ENCODE measurements at regions not wholly inside any gene's neighbourhood (a gene's known extent, or its start where the extent isn't known, plus 50 kb on each side); places are given as distances from the start of the nearest gene placed in this dataset.
"Not testable (repeated sequence)": the region's sequence is repeated elsewhere in the genome, so short reads cannot be mapped to it uniquely, and the experiment has no call there.

DNA sequence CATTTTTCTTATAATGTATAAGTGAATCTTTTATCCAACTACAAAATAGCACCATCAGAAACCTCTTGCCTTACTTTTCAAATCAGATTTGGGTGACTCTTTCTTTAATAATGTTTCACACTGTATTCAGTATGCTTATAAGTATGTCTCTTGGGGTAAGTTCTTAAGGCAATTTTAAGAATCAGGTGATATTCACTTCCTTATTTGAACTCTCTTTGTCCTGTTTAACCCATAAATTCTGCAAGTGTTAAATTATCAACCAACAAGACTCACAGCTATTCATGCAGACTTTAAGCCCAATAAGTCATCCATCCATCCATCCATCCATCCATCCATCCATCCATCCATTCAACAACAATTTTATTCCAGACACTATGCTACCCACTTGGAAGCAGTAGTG lies 142.7 kb upstream of the FBXL17 start:
- H3K4me3 Mint-ChIP-seq = no peak overlapping the region
- H3K27me3 Mint-ChIP-seq = no peaks in the 10 kb centered on the region
- ChIA-PET POLR2A (no interaction called here), CTCF (no interaction called here)
- DNase-seq = no peak
- peaks cover 10% of the 10 kb centered on the region for H3K9me3 Mint-ChIP-seq
- H3K4me1 Mint-ChIP-seq = no peaks in the 10 kb centered on the region
- H3K27ac Mint-ChIP-seq = no peak overlapping the region
- H3K36me3 Mint-ChIP-seq (ENCODE audit: low read depth) = no peaks in the 10 kb centered on the region

DNA sequence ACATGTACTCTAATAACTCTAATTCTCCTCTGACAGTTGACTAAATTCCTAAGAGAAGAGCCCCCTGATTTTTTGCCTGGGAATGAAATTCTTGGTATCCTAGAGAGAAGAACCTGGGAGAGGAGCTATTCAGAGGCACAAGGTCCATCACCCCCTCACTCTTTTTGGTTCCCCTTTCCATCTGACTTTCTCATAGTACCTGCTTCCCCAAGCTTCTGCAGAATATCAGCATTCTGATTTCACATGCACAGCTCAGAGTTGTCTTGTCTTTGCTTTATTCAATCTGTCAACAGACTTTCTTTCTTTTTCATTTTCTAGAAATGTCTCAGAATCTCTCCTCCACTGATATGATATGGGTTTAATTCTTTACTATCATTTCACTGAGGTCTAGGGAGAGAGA lies 141.5 kb upstream of the FBXL17 start:
- no peaks in the 10 kb centered on the region for H3K27me3 Mint-ChIP-seq
- CTCF ChIA-PET = interaction anchor here (0.7 to 0.8 kb wide), 2 partner anchors 15 to 944 kb away, joined by 3 to 7 read pairs; no protein-coding TSS in a partner anchor
- H3K36me3 Mint-ChIP-seq (ENCODE audit: low read depth) = no peaks in the 10 kb centered on the region
- no peak for DNase-seq
- peaks cover 10% of the 10 kb centered on the region for H3K9me3 Mint-ChIP-seq
- no peak overlapping the region for H3K27ac Mint-ChIP-seq
- H3K4me1 Mint-ChIP-seq = no peaks in the 10 kb centered on the region
- H3K4me3 Mint-ChIP-seq = no peak overlapping the region
- POLR2A ChIA-PET = no interaction called here

DNA sequence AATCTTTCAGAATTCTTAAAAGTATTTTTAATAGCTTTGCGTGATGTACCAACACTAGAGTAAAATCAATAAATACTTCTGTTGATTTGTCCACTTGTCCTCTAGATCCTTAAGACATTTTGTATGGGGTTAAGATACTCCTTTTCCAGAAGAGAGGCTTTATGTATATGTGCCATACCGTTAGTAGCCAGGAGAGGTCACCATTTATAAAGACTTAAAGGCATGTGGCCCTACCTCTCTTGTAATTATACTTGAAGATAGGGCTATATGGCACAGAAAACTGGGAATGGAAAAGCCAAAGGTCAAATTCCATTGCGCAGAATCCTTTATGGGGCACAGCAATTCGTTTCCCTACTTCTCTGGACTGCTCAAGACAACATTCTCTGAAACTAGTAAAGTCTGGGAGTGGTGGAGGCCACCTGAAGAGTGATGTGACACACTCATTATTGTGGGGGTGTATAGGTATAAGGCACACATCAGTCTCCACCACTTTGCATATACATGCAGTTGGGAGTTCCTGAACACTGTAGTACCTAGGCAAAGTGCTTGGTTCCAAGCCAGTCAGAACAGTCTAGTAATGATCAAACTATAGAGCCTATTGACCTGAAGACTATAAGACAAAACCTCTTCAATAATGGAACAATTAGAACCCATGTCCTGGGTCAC lies 140.1 kb upstream of the FBXL17 start:
- no peak overlapping the region for H3K27ac Mint-ChIP-seq
- POLR2A ChIA-PET = no interaction called here
- peaks cover 6% of the 10 kb centered on the region for H3K9me3 Mint-ChIP-seq

DNA sequence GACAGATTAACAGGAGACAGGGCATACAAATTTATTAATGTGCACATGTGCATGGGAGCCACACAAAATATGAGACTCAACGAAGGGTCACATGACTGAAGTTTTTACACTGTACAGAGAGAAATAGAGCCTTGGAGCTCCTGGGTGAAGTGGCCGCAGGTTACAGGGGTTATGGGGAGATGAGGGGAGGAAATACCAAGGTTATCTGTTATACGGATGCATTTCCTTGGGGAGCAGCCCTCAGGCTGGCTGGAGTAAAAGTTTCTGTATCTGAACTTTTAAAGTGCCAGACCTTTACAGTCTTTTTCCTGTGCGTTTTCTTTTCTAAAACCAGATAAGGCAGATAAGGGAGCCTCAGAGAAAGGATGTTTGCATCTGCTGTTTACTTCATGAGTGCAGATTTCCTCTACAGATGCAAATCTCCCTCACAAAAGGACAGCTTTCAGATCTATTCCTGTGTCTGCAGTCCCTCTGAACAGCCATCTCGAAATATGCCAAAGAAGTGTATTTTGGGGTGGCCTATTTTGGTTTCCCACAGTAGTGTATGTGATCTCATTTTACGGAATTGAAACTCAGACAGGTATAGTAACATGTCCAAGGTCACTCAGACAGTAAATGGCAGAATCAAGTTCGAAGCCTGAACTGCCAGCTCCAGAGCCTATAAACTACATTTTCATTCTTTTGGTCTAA lies 139.3 kb upstream of the FBXL17 start:
- no peaks in the 10 kb centered on the region for H3K36me3 Mint-ChIP-seq (ENCODE audit: low read depth)
- no peaks in the 10 kb centered on the region for H3K27me3 Mint-ChIP-seq
- H3K9me3 Mint-ChIP-seq = peaks cover 1% of the 10 kb centered on the region
- H3K4me1 Mint-ChIP-seq = no peaks in the 10 kb centered on the region
- ChIA-PET POLR2A (no interaction called here), CTCF (interaction anchor here (0.5 kb wide), 1 partner anchor 127 kb away, joined by 3 read pairs; no protein-coding TSS in a partner anchor)
- no peak overlapping the region for H3K27ac Mint-ChIP-seq
- no peak overlapping the region for H3K4me3 Mint-ChIP-seq
- DNase-seq = no peak

More for the DNA sequence above, 140.1 kb upstream of the FBXL17 start:
- no peaks in the 10 kb centered on the region for H3K4me1 Mint-ChIP-seq
- CTCF ChIA-PET = interaction anchor here (0.5 kb wide), 1 partner anchor 128 kb away, joined by 3 read pairs; no protein-coding TSS in a partner anchor
- H3K36me3 Mint-ChIP-seq (ENCODE audit: low read depth) = no peaks in the 10 kb centered on the region
- DNase-seq = no peak
- H3K27me3 Mint-ChIP-seq = no peaks in the 10 kb centered on the region
- H3K4me3 Mint-ChIP-seq = no peak overlapping the region

DNA sequence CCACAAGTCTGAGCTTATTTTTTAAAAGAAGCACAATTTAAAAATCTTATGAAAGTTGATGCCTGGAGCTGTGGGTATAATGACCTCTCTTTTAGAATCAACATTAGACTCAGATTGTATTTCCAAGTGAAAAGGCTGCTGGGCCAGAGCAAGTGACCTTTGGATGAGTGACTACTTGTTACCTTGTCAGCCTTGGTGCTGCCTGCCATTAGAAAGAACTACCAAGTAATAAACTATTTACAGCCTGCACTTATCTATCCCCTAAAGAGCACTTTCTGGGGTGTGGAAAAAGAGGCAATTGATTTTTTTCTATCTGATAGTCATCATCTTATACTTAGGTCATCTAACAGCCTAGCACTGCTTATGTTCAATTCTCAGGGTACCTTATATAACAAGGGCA lies 134.9 kb upstream of the FBXL17 start:
- Mint-ChIP-seq H3K4me3 (no peak overlapping the region), H3K9me3 (no peaks in the 10 kb centered on the region), H3K27me3 (peaks cover 11% of the 10 kb centered on the region), H3K27ac (no peak overlapping the region), H3K4me1 (no peaks in the 10 kb centered on the region), H3K36me3 (ENCODE audit: low read depth) (no peaks in the 10 kb centered on the region)
- ChIA-PET CTCF (no interaction called here), POLR2A (no interaction called here)
- no peak for DNase-seq

DNA sequence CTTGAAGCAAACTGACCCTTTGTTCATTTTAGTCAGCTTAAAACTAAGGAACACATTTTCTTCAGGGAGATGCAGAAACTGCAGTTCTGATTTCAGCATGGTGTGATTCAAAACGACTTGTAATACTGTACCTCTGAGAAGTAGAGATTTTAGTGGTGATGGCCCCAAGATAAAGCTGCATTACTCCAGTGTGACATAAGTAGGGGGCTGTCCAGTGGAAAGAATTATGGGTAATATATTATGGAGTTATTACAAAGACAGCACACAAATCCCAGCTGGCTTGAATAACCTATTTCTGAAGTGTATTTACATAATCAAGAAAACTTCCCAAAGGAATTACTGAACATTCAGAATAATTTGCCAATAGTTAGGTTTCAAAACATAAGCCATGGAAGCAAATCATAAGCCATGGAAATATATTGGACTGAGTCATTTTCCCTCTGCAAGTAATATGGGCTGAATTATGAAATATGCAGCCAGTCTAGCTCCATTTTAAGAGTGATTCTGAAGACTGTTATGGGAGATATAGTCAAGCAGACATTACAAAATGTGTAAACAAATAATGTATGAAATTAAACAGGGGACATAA lies 133.7 kb upstream of the FBXL17 start:
- no peak for DNase-seq
- Mint-ChIP-seq H3K4me1 (no peaks in the 10 kb centered on the region), H3K36me3 (ENCODE audit: low read depth) (no peaks in the 10 kb centered on the region), H3K27ac (no peak overlapping the region), H3K9me3 (no peaks in the 10 kb centered on the region), H3K4me3 (no peak overlapping the region), H3K27me3 (peaks cover 11% of the 10 kb centered on the region)
- ChIA-PET CTCF (no interaction called here), POLR2A (no interaction called here)

DNA sequence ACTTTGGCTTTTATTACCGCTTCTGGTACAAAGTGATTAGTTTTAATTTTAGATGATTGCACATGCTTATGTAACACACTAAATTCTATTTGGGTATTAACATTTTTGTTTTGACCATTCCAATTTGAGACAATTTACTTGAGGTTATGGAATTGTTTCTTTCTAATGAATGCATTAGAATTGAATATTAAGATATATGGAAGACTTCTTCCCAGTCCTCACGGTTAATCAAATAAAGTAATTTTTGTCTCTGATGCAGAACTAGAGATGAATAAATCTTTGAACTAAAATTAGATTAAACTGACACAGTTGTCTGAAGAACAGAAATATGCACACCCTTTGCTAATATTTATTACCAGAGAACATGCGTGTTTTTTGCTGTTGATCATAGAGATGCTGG lies 127.1 kb upstream of the FBXL17 start:
- POLR2A ChIA-PET = no interaction called here
- no peak for DNase-seq
- CTCF ChIA-PET = no interaction called here
- H3K36me3 Mint-ChIP-seq (ENCODE audit: low read depth) = no peaks in the 10 kb centered on the region
- H3K4me3 Mint-ChIP-seq = no peak overlapping the region
- H3K27ac Mint-ChIP-seq = no peak overlapping the region
- H3K4me1 Mint-ChIP-seq = no peaks in the 10 kb centered on the region
- H3K9me3 Mint-ChIP-seq = no peaks in the 10 kb centered on the region
- peaks cover 12% of the 10 kb centered on the region for H3K27me3 Mint-ChIP-seq

DNA sequence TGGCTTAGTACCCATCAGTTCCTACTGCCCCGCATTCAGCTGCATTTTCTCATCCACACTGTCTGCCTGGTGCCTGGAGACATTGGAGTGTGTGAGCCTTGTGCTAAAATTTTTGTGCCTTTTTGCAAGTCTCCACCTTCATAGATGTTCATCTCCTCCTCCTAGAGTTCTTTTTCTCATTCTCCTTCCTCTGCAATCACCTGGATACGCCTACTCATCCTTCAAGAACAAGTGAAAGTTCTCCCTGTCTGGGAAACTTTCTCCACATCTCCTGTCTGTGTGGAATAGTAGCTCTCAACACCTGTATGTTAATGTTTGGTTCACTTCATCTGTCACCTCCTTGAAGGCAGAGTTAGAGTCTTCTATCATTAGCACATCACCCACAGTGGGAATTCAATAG lies 125.7 kb upstream of the FBXL17 start:
- ChIA-PET POLR2A (no interaction called here), CTCF (interaction anchor here (0.9 kb wide), 1 partner anchor 16 kb away, joined by 3 read pairs; no protein-coding TSS in a partner anchor)
- Mint-ChIP-seq H3K27me3 (peaks cover 6% of the 10 kb centered on the region), H3K27ac (no peak overlapping the region), H3K4me3 (no peak overlapping the region), H3K4me1 (no peaks in the 10 kb centered on the region), H3K36me3 (ENCODE audit: low read depth) (no peaks in the 10 kb centered on the region), H3K9me3 (no peaks in the 10 kb centered on the region)
- DNase-seq = no peak

DNA sequence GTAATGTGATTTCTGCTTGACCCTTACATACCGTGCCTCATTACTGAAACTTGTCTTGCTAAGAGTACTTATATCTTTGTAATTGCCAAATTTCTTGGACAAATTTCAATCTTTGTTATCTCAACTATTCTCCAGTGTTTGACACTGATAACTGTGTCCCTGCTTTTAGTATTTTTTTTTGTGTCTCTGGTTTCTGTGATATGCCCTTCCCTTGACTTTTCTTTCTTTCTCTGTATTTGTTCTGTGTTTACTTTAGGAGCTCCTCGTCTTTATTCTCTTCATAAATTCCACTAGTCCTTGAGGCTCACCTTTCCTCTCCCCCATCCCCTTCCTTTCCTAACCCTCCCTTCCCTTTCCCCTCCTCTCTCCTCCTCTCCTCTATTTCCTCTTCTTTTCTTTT lies 123.7 kb upstream of the FBXL17 start:
- Mint-ChIP-seq H3K27me3 (peaks cover 1% of the 10 kb centered on the region), H3K36me3 (ENCODE audit: low read depth) (no peaks in the 10 kb centered on the region), H3K27ac (no peak overlapping the region), H3K4me3 (no peak overlapping the region), H3K4me1 (no peaks in the 10 kb centered on the region), H3K9me3 (no peaks in the 10 kb centered on the region)
- no peak for DNase-seq
- CTCF ChIA-PET = no interaction called here
- POLR2A ChIA-PET = no interaction called here

DNA sequence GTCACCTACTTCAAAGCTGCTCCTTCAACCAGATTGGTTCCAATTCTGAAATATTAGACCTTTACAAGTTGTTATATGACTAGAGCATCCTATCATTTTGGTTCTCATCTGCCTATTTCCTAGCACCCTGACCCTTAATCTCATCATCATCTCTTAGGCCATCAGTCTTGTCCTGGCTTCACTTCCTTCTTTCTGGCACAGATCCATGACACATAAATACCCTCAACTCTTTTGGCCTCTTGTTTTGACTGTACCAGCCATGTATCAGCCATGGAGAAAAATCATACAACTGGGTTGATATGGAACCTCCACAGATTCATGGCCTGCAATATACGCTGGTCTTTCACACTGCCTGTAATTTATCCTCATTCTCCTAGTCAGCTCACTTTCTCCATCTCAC lies 123.1 kb upstream of the FBXL17 start:
- CTCF ChIA-PET = no interaction called here
- no peaks in the 10 kb centered on the region for H3K36me3 Mint-ChIP-seq (ENCODE audit: low read depth)
- no peak overlapping the region for H3K4me3 Mint-ChIP-seq
- peaks cover 1% of the 10 kb centered on the region for H3K27me3 Mint-ChIP-seq
- DNase-seq = no peak
- peaks cover under 1% of the 10 kb centered on the region for H3K9me3 Mint-ChIP-seq
- H3K27ac Mint-ChIP-seq = no peak overlapping the region
- no peaks in the 10 kb centered on the region for H3K4me1 Mint-ChIP-seq
- POLR2A ChIA-PET = no interaction called here

DNA sequence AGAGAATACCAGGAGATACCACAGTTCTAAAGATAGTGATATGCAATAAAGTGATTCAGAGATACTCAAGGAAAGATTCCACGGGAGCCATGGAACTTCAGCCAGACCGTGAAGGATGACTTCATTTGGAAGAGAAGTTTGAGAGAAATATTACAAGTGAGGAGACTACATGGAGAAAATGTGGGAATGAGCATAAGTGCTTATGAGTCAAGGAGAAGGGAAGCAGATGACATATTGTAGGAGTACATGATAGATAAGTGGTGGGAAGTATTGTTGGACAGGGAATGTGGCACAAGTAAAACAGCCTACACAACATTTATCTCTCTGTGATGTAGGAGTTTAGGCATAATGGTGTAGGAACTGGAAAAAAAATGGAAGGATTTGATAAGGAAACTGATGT lies 122.1 kb upstream of the FBXL17 start:
- peaks cover 1% of the 10 kb centered on the region for H3K27me3 Mint-ChIP-seq
- H3K4me3 Mint-ChIP-seq = no peak overlapping the region
- POLR2A ChIA-PET = no interaction called here
- no peak for DNase-seq
- no peaks in the 10 kb centered on the region for H3K36me3 Mint-ChIP-seq (ENCODE audit: low read depth)
- peaks cover 2% of the 10 kb centered on the region for H3K9me3 Mint-ChIP-seq
- no peak overlapping the region for H3K27ac Mint-ChIP-seq
- CTCF ChIA-PET = no interaction called here
- H3K4me1 Mint-ChIP-seq = no peaks in the 10 kb centered on the region

DNA sequence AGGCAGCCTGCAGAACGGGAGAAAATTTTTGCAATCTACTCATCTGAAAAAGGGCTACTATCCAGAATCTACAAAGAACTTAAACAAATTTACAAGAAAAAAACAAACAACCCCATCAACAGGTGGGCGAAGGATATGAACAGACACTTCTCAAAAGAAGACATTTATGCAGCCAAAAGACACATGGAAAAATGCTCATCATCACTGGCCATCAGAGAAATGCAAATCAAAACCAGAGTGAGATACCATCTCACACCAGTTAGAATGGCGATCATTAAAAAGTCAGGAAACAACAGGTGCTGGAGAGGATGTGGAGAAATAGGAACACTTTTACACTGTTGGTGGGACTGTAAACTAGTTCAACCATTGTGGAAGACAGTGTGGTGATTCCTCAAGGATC lies 113.7 kb upstream of the FBXL17 start:
- H3K4me3 Mint-ChIP-seq; H3K27ac Mint-ChIP-seq; H3K4me1 Mint-ChIP-seq; DNase-seq; H3K9me3 Mint-ChIP-seq; CTCF ChIA-PET; H3K27me3 Mint-ChIP-seq; H3K36me3 Mint-ChIP-seq (ENCODE audit: low read depth); POLR2A ChIA-PET: not testable (repeated sequence)

DNA sequence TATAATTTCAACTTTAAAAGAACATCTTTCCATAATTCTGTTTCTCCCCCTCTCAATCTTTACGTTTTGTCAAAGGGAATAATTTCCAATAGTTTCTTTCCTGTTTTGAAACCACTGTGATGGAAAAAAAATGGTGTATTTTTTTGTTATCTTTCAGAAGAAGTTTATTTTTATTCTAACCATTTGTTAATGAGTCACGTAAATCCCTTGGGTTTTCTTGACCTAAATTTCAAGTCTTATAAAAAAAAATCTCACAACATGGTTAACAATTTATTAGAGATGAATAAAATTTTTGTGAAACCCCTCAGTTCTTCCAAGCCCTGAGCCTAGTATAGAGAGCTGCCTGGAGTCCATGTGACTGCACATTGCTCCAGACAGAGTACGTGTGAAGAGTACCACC lies 106.1 kb upstream of the FBXL17 start:
- peaks cover 5% of the 10 kb centered on the region for H3K27me3 Mint-ChIP-seq
- no peak overlapping the region for H3K4me3 Mint-ChIP-seq
- ChIA-PET POLR2A (no interaction called here), CTCF (no interaction called here)
- no peak for DNase-seq
- H3K9me3 Mint-ChIP-seq = no peaks in the 10 kb centered on the region
- H3K4me1 Mint-ChIP-seq = no peaks in the 10 kb centered on the region
- no peaks in the 10 kb centered on the region for H3K36me3 Mint-ChIP-seq (ENCODE audit: low read depth)
- H3K27ac Mint-ChIP-seq = no peak overlapping the region

DNA sequence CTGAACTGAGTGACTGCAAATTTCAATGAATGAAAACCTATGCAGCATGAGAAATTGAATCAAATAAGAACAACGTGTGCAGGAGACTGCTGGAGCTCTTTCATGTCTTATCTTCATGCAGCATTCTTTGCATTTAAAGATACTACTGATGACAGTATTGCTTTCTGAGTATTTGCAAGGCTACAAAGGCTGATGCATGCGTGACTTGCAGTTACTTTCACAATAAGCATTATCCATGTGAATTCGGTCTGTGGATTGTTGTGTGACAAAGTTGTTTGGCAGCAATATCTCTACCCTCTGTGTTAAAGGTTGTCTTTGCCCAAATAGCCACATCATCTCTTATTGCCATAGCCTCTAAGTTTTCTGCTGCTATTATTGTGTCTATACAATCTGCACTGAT lies 102.1 kb upstream of the FBXL17 start:
- POLR2A ChIA-PET = no interaction called here
- no peak for DNase-seq
- Mint-ChIP-seq H3K27me3 (peaks cover 5% of the 10 kb centered on the region), H3K36me3 (ENCODE audit: low read depth) (no peaks in the 10 kb centered on the region), H3K4me3 (no peak overlapping the region), H3K9me3 (no peaks in the 10 kb centered on the region), H3K27ac (no peak overlapping the region), H3K4me1 (no peaks in the 10 kb centered on the region)
- CTCF ChIA-PET = no interaction called here

Measured in activated CD4-positive, alpha-beta memory T cell treated with anti-CD3 and anti-CD28 coated beads, Interleukin-2, amount 10 ng/mL, durations not matched to agents 7 days and 5 days (primary cell).